ENCODE measurements at regions not wholly inside any gene's neighbourhood (a gene's known extent, or its start where the extent isn't known, plus 50 kb on each side); places are given as distances from the start of the nearest gene placed in this dataset.

GRCh38 chr6:155660251-155660977 is 204.8 kb upstream of the NOX3 start:
- no peak overlapping the region for H3K4me3 ChIP-seq (ENCODE audit: low read depth, low read length)
- no peak for TF ChIP-seq CTCF (IDR thresholded peaks at IDR 0.05; ENCODE audit: insufficient read depth, low read length, severe bottlenecking)
- FAIRE-seq: no peak

GRCh38 chr6:155656024-155656423 is 200.4 kb upstream of the NOX3 start:
- no peak for DNase-seq (ENCODE audit: low read depth)
- no peak for FAIRE-seq
- Histone ChIP-seq H3K36me3 (ENCODE audit: control insufficient read depth, insufficient read depth, low read length) (no peaks in the 10 kb centered on the region), H3K4me3 (ENCODE audit: low read depth, low read length) (no peak overlapping the region), H3K27me3 (ENCODE audit: control insufficient read depth, insufficient read depth, low read length) (no peaks in the 10 kb centered on the region)
- TF ChIP-seq CTCF (IDR thresholded peaks at IDR 0.05; ENCODE audit: insufficient read depth, low read length, severe bottlenecking): no peak

More at GRCh38 chr6:155660251-155660977, 204.8 kb upstream of the NOX3 start:
- DNase-seq (ENCODE audit: low read depth): no peak
- H3K27me3 ChIP-seq (ENCODE audit: control insufficient read depth, insufficient read depth, low read length): no peaks in the 10 kb centered on the region
- no peaks in the 10 kb centered on the region for H3K36me3 ChIP-seq (ENCODE audit: control insufficient read depth, insufficient read depth, low read length)

GRCh38 chr6:155654474-155654873 is 198.8 kb upstream of the NOX3 start:
- FAIRE-seq (no peak), DNase-seq (ENCODE audit: low read depth) (no peak)

GRCh38 chr6:155648301-155648700 is 192.7 kb upstream of the NOX3 start:
- Histone ChIP-seq H3K4me3 (ENCODE audit: low read depth, low read length) (no peak overlapping the region), H3K36me3 (ENCODE audit: control insufficient read depth, insufficient read depth, low read length) (no peaks in the 10 kb centered on the region), H3K27me3 (ENCODE audit: control insufficient read depth, insufficient read depth, low read length) (no peaks in the 10 kb centered on the region)
- no peak for DNase-seq (ENCODE audit: low read depth)
- no peak for FAIRE-seq
- TF ChIP-seq CTCF (IDR thresholded peaks at IDR 0.05; ENCODE audit: insufficient read depth, low read length, severe bottlenecking): no peak

More at GRCh38 chr6:155654474-155654873, 198.8 kb upstream of the NOX3 start:
- Histone ChIP-seq H3K36me3 (ENCODE audit: control insufficient read depth, insufficient read depth, low read length) (no peaks in the 10 kb centered on the region), H3K27me3 (ENCODE audit: control insufficient read depth, insufficient read depth, low read length) (no peaks in the 10 kb centered on the region), H3K4me3 (ENCODE audit: low read depth, low read length) (no peak overlapping the region)
- TF ChIP-seq CTCF (IDR thresholded peaks at IDR 0.05; ENCODE audit: insufficient read depth, low read length, severe bottlenecking): no peak

GRCh38 chr6:155647354-155647753 is 191.7 kb upstream of the NOX3 start:
- Histone ChIP-seq H3K4me3 (ENCODE audit: low read depth, low read length) (no peak overlapping the region), H3K27me3 (ENCODE audit: control insufficient read depth, insufficient read depth, low read length) (no peaks in the 10 kb centered on the region), H3K36me3 (ENCODE audit: control insufficient read depth, insufficient read depth, low read length) (no peaks in the 10 kb centered on the region)
- no peak for TF ChIP-seq CTCF (IDR thresholded peaks at IDR 0.05; ENCODE audit: insufficient read depth, low read length, severe bottlenecking)
- DNase-seq (ENCODE audit: low read depth): no peak
- FAIRE-seq: no peak

- FAIRE-seq: no peak
- Histone ChIP-seq H3K27me3 (ENCODE audit: control insufficient read depth, insufficient read depth, low read length) (no peaks in the 10 kb centered on the region), H3K36me3 (ENCODE audit: control insufficient read depth, insufficient read depth, low read length) (no peaks in the 10 kb centered on the region), H3K4me3 (ENCODE audit: low read depth, low read length) (no peak overlapping the region)
- no peak for DNase-seq (ENCODE audit: low read depth)
- no peak for TF ChIP-seq CTCF (IDR thresholded peaks at IDR 0.05; ENCODE audit: insufficient read depth, low read length, severe bottlenecking)
These were observed 190.8 kb upstream of the NOX3 start for GRCh38 chr6:155646443-155646842.
